NCI-H446 treated with DMSO at 0.1 percent for 48 hours (cell line): ENCODE measurements at regions not wholly inside any gene's neighbourhood (a gene's known extent, or its start where the extent isn't known, plus 50 kb on each side); places are given as distances from the start of the nearest gene placed in this dataset.

Source experiments
- DNase-seq: peaks from one replicate; lab custom pipeline; 2025; lab: John Stamatoyannopoulos, UW

GRCh38 chr18:41754332-41754731 lies 200.7 kb upstream of the PIK3C3 start:
- DNase-seq, result no peak

- no peak for DNase-seq
Measured at GRCh38 chr18:41753826-41754225, 201.2 kb upstream of the PIK3C3 start.

- no peak for DNase-seq
Measured at GRCh38 chr18:41752826-41753225, 202.2 kb upstream of the PIK3C3 start.

GRCh38 chr18:41751652-41752051 lies 203.4 kb upstream of the PIK3C3 start:
- no peak for DNase-seq

GRCh38 chr18:41751161-41751560 lies 203.9 kb upstream of the PIK3C3 start:
- no peak for DNase-seq

GRCh38 chr18:41747723-41748242 lies 207.3 kb upstream of the PIK3C3 start:
- no peak for DNase-seq

- DNase-seq, result peak; percentile 34
Measured at GRCh38 chr18:41745166-41746049, 209.6 kb upstream of the PIK3C3 start.

GRCh38 chr18:41744421-41745030 lies 210.5 kb upstream of the PIK3C3 start:
- no peak for DNase-seq

GRCh38 chr18:41737218-41737617 lies 217.8 kb upstream of the PIK3C3 start:
- no peak for DNase-seq

- DNase-seq, result no peak
Measured at GRCh38 chr18:41734917-41735316, 220.1 kb upstream of the PIK3C3 start.

- no peak for DNase-seq
Measured at GRCh38 chr18:41732356-41732755, 222.7 kb upstream of the PIK3C3 start.

GRCh38 chr18:41731884-41732283 lies 223.2 kb upstream of the PIK3C3 start:
- DNase-seq, result no peak

- no peak for DNase-seq
Measured at GRCh38 chr18:41724195-41724594, 230.8 kb upstream of the PIK3C3 start.

- DNase-seq, result no peak
Measured at GRCh38 chr18:41721103-41721790, 233.8 kb upstream of the PIK3C3 start.

- no peak for DNase-seq
Measured at GRCh38 chr18:41720226-41720625, 234.8 kb upstream of the PIK3C3 start.

- DNase-seq, result no peak
Measured at GRCh38 chr18:41719808-41720207, 235.2 kb upstream of the PIK3C3 start.

- DNase-seq, result no peak
Measured at GRCh38 chr18:41714872-41715271, 240.2 kb upstream of the PIK3C3 start.

GRCh38 chr18:41713969-41714825 lies 240.8 kb upstream of the PIK3C3 start:
- DNase-seq, result no peak

- no peak for DNase-seq
Measured at GRCh38 chr18:41706301-41706700, 248.7 kb upstream of the PIK3C3 start.

GRCh38 chr18:41703744-41704530 lies 251.1 kb upstream of the PIK3C3 start:
- no peak for DNase-seq

GRCh38 chr18:41700416-41700815 lies 254.6 kb upstream of the PIK3C3 start:
- DNase-seq, result no peak
